HepG2 (cell line): ENCODE measurements at regions not wholly inside any gene's neighbourhood (a gene's known extent, or its start where the extent isn't known, plus 50 kb on each side); places are given as distances from the start of the nearest gene placed in this dataset.

Experiments used
- ATM ChIP-seq: fragments of 450-650 bp; IDR thresholded peaks from 2 replicates; pipeline ENCODE4 v1.7.1; 2017; ENCODE audit warnings: mild to moderate bottlenecking, borderline replicate concordance
- CCDC6 ChIP-seq: sonication (generic); formaldehyde crosslinking; IDR thresholded peaks from 2 replicates; pipeline ENCODE4 v1.8.1; 2022; ENCODE audit warnings: mild to moderate bottlenecking, missing genetic modification reagents, moderate library complexity
- CEBPG ChIP-seq: IDR thresholded peaks from 2 replicates; pipeline ENCODE4 v1.6.1; 2016
- FOXM1 ChIP-seq: sonication (generic); formaldehyde crosslinking; IDR thresholded peaks from 2 replicates; pipeline ENCODE4 v1.5.0; 2020; ENCODE audit warnings: missing genetic modification reagents
- KDM3A ChIP-seq: IDR thresholded peaks from 2 replicates; pipeline ENCODE4 v1.6.1; 2018; ENCODE audit warnings: low read depth, missing compliant biosample characterization
- NFIC ChIP-seq: IDR thresholded peaks from 2 replicates; pipeline ENCODE4 v1.6.1; 2012; ENCODE audit warnings: mild to moderate bottlenecking, low read length, inconsistent platforms
- NR2F1 ChIP-seq, 2 experiments: fragments of 450-650 bp in 1 of 2; formaldehyde crosslinking in 1 of 2; IDR thresholded peaks; 2 replicates each; pipeline versions ENCODE4 v1.5.0 to v1.6.1; 2016 to 2020; ENCODE audit warnings: mild to moderate bottlenecking in 1 of 2, missing compliant biosample characterization in 1 of 2, missing genetic modification reagents in 1 of 2, moderate library complexity in 1 of 2
- NR3C1 ChIP-seq: sonication (generic); formaldehyde crosslinking; IDR thresholded peaks from 2 replicates; pipeline ENCODE4 v1.4.0; 2020; ENCODE audit warnings: missing genetic modification reagents
- PHF21A ChIP-seq: sonication (generic); formaldehyde crosslinking; IDR thresholded peaks from 2 replicates; pipeline ENCODE4 v1.5.0; 2020; ENCODE audit warnings: mild to moderate bottlenecking, missing genetic modification reagents
- POLR2A ChIP-seq, 2 experiments: IDR thresholded peaks; 2 replicates each; pipeline ENCODE4 v1.6.1; 2011; ENCODE audit warnings: low read depth in 2 of 2, low read length in 2 of 2, mild to moderate bottlenecking in 1 of 2, moderate library complexity in 1 of 2; ENCODE audit not compliant: insufficient read depth in 1 of 2
- RXRB ChIP-seq: IDR thresholded peaks from 2 replicates; pipeline ENCODE4 v1.6.1; 2016; ENCODE audit warnings: borderline replicate concordance, missing genetic modification reagents, missing compliant biosample characterization
- SMAD9 ChIP-seq: sonication (generic); formaldehyde crosslinking; IDR thresholded peaks from 2 replicates; pipeline ENCODE4 v1.5.1; 2020; ENCODE audit warnings: mild to moderate bottlenecking, missing genetic modification reagents
- ZIK1 ChIP-seq: sonication (generic); formaldehyde crosslinking; IDR thresholded peaks from 2 replicates; pipeline ENCODE4 v1.5.0; 2020; ENCODE audit warnings: mild to moderate bottlenecking, low read depth, missing genetic modification reagents, borderline replicate concordance
- ZNF335 ChIP-seq: sonication (generic); formaldehyde crosslinking; IDR thresholded peaks from 2 replicates; pipeline ENCODE4 v1.4.0; 2020; ENCODE audit warnings: missing genetic modification reagents
- ZNF367 ChIP-seq: sonication (generic); formaldehyde crosslinking; IDR thresholded peaks from 2 replicates; pipeline ENCODE4 v1.4.0; 2020; ENCODE audit warnings: missing genetic modification reagents, borderline replicate concordance
- ZNF383 ChIP-seq: sonication (generic); formaldehyde crosslinking; IDR thresholded peaks from 2 replicates; pipeline ENCODE4 v1.4.0; 2020; ENCODE audit warnings: missing genetic modification reagents, mild to moderate bottlenecking, borderline replicate concordance
- ZNF556 ChIP-seq: sonication (generic); formaldehyde crosslinking; IDR thresholded peaks from 2 replicates; pipeline ENCODE4 v1.4.0; 2020; ENCODE audit warnings: mild to moderate bottlenecking, missing genetic modification reagents, borderline replicate concordance
- ZNF614 ChIP-seq: IDR thresholded peaks from 2 replicates; pipeline ENCODE4 v1.6.1; 2018; ENCODE audit warnings: missing biosample characterization, missing genetic modification reagents, inconsistent platforms, borderline replicate concordance
- TF ChIP-seq, protein P1 (sequence below): fragments of 450-650 bp; IDR thresholded peaks from 2 replicates; pipeline ENCODE4 v1.6.1; 2017
- TF ChIP-seq, protein P2 (sequence below): sonication (generic); formaldehyde crosslinking; IDR thresholded peaks from 2 replicates; pipeline ENCODE4 v1.4.0; 2020; ENCODE audit warnings: mild to moderate bottlenecking, missing genetic modification reagents
- TF ChIP-seq, protein P3 (sequence below): IDR thresholded peaks from 2 replicates; pipeline ENCODE4 v1.6.1; 2016
- TF ChIP-seq, protein P4 (sequence below): IDR thresholded peaks from 2 replicates; pipeline ENCODE4 v1.6.1; 2012; ENCODE audit warnings: low read length, improper control_type of control experiment

DNA sequence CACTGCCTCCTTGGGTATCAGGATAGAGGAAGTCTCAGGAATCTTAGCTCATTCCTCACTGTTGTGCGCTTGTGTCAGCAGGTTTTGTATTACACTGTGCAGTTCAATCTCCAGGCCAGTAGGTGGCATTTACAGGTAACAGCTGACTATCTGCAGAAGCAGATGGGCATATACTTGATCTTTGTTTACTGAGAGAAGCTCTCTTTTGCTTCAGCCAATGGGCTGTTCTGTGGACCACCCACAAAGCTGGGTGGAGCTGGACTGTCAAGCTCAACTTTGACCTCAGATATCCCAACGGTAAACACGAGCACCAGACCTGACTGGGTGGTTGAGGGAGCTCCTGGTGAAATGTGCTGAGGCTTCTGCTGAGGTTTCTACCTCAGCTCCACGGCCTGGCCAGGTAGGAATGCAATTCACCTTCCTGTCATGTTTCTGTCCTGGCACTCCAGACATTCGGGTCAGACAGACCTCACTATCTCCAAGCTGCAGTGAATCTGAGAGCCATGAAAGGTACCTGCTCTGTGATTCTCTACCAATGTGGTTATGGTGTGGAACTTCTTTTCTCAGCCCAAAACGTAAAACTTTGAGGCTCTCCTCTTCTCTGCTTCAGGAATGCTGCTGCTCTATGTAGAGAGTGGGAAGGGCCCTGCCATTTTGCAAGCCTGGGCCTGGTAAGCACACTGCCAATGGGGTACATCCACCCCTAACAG is 167.9 kb upstream of the ACTBL2 start (continued):
- peak; percentile 42; the same call in 1 of the 2 replicates for TF ChIP-seq ZNF556 (CRISPR knock-in tag)
- no peak for TF ChIP-seq FOXM1 (CRISPR knock-in tag)
- TF ChIP-seq, protein P1, sequence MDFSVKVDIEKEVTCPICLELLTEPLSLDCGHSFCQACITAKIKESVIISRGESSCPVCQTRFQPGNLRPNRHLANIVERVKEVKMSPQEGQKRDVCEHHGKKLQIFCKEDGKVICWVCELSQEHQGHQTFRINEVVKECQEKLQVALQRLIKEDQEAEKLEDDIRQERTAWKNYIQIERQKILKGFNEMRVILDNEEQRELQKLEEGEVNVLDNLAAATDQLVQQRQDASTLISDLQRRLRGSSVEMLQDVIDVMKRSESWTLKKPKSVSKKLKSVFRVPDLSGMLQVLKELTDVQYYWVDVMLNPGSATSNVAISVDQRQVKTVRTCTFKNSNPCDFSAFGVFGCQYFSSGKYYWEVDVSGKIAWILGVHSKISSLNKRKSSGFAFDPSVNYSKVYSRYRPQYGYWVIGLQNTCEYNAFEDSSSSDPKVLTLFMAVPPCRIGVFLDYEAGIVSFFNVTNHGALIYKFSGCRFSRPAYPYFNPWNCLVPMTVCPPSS, result no peak
- 0 out of 2 replicates have a peak, but pooled peaks have one; percentile 24 for TF ChIP-seq NFIC
- no peak for TF ChIP-seq SMAD9 (CRISPR knock-in tag)
- 0 out of 2 replicates have a peak, but pooled peaks have one; percentile 42 for TF ChIP-seq ZNF335 (CRISPR knock-in tag)
- TF ChIP-seq NR3C1, result no peak
- peak; percentile 75; the same call in 1 of the 2 replicates for TF ChIP-seq PHF21A (CRISPR knock-in tag)
- TF ChIP-seq, protein P2, sequence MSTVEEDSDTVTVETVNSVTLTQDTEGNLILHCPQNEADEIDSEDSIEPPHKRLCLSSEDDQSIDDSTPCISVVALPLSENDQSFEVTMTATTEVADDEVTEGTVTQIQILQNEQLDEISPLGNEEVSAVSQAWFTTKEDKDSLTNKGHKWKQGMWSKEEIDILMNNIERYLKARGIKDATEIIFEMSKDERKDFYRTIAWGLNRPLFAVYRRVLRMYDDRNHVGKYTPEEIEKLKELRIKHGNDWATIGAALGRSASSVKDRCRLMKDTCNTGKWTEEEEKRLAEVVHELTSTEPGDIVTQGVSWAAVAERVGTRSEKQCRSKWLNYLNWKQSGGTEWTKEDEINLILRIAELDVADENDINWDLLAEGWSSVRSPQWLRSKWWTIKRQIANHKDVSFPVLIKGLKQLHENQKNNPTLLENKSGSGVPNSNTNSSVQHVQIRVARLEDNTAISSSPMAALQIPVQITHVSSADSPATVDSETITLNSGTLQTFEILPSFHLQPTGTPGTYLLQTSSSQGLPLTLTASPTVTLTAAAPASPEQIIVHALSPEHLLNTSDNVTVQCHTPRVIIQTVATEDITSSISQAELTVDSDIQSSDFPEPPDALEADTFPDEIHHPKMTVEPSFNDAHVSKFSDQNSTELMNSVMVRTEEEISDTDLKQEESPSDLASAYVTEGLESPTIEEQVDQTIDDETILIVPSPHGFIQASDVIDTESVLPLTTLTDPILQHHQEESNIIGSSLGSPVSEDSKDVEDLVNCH (CRISPR knock-in tag), result no peak
- no peak for TF ChIP-seq ATM
- peak; percentile 80 for TF ChIP-seq RXRB
- TF ChIP-seq, protein P3, sequence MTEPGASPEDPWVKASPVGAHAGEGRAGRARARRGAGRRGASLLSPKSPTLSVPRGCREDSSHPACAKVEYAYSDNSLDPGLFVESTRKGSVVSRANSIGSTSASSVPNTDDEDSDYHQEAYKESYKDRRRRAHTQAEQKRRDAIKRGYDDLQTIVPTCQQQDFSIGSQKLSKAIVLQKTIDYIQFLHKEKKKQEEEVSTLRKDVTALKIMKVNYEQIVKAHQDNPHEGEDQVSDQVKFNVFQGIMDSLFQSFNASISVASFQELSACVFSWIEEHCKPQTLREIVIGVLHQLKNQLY, result peak; percentile 34; the same call in 1 of the 2 replicates
- peak; percentile 67; the same call in 1 of the 2 replicates for TF ChIP-seq CCDC6
- TF ChIP-seq CEBPG, result 0 out of 2 replicates have a peak, but pooled peaks have one; percentile 36
- peak in 1 of 2 experiments; percentile 65; a peak in 2 of 4 replicates for TF ChIP-seq POLR2A (IDR thresholded peaks at IDR 0.05; ENCODE audit: insufficient read depth in 1 of 2, low read depth in 2 of 2, low read length in 2 of 2)
- TF ChIP-seq ZNF367 (CRISPR knock-in tag), result no peak
- TF ChIP-seq ZNF614 (CRISPR knock-in tag), result peak; percentile 52; the same call in 1 of the 2 replicates
- no peak for TF ChIP-seq ZNF383 (CRISPR knock-in tag)
- peak; percentile 58; the same call in 1 of the 2 replicates for TF ChIP-seq KDM3A (CRISPR knock-in tag)
- TF ChIP-seq, protein P4, sequence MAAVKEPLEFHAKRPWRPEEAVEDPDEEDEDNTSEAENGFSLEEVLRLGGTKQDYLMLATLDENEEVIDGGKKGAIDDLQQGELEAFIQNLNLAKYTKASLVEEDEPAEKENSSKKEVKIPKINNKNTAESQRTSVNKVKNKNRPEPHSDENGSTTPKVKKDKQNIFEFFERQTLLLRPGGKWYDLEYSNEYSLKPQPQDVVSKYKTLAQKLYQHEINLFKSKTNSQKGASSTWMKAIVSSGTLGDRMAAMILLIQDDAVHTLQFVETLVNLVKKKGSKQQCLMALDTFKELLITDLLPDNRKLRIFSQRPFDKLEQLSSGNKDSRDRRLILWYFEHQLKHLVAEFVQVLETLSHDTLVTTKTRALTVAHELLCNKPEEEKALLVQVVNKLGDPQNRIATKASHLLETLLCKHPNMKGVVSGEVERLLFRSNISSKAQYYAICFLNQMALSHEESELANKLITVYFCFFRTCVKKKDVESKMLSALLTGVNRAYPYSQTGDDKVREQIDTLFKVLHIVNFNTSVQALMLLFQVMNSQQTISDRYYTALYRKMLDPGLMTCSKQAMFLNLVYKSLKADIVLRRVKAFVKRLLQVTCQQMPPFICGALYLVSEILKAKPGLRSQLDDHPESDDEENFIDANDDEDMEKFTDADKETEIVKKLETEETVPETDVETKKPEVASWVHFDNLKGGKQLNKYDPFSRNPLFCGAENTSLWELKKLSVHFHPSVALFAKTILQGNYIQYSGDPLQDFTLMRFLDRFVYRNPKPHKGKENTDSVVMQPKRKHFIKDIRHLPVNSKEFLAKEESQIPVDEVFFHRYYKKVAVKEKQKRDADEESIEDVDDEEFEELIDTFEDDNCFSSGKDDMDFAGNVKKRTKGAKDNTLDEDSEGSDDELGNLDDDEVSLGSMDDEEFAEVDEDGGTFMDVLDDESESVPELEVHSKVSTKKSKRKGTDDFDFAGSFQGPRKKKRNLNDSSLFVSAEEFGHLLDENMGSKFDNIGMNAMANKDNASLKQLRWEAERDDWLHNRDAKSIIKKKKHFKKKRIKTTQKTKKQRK, result no peak
- no peak for TF ChIP-seq ZIK1 (CRISPR knock-in tag)
- peak; percentile 74 to 84; a peak in 3 of 4 replicates for TF ChIP-seq NR2F1 (CRISPR knock-in tag; IDR thresholded peaks at IDR 0.05)
